Neural cell (in vitro differentiated cells): ENCODE measurements at regions not wholly inside any gene's neighbourhood (a gene's known extent, or its start where the extent isn't known, plus 50 kb on each side); places are given as distances from the start of the nearest gene placed in this dataset.

Experiments
- EP300 ChIP-seq: fragments of 450-650 bp; conservative IDR thresholded peaks from 2 replicates; pipeline ENCODE4 v1.6.1; 2014; ENCODE audit warnings: antibody characterized with exemption, mild to moderate bottlenecking, moderate library complexity; ENCODE audit not compliant: poor library complexity, severe bottlenecking
- EZH2 ChIP-seq: fragments of 200-600, 300-800 bp; shearing (Covaris generic), sonication (generic); IDR thresholded peaks from 2 replicates; pipeline ENCODE4 v1.6.1; 2014; ENCODE audit warnings: antibody characterized with exemption, low read length, borderline replicate concordance, mild to moderate bottlenecking; ENCODE audit not compliant: insufficient read depth, poor library complexity, severe bottlenecking
- MXI1 ChIP-seq: fragments of 450-650 bp; conservative IDR thresholded peaks from 2 replicates; pipeline ENCODE4 v1.6.1; 2014; ENCODE audit warnings: antibody characterized with exemption, mild to moderate bottlenecking; ENCODE audit not compliant: poor library complexity, severe bottlenecking
- POLR2AphosphoS5 ChIP-seq: IDR thresholded peaks from 2 replicates; pipeline ENCODE4 v1.6.1; 2012
- RAD21 ChIP-seq: fragments of 450-650 bp; conservative IDR thresholded peaks from 2 replicates; pipeline ENCODE4 v1.6.1; 2014; ENCODE audit warnings: antibody characterized with exemption, mild to moderate bottlenecking, moderate library complexity
- REST ChIP-seq: IDR thresholded peaks from 2 replicates; pipeline ENCODE4 v1.6.1; 2012; ENCODE audit warnings: borderline replicate concordance
- TAF1 ChIP-seq: IDR thresholded peaks from 2 replicates; pipeline ENCODE4 v1.6.1; 2012; ENCODE audit warnings: low read depth
- TF ChIP-seq, protein P1 (sequence below): fragments of 450-650 bp; IDR thresholded peaks from 2 replicates; pipeline ENCODE4 v1.5.1; 2014; ENCODE audit warnings: antibody characterized with exemption, mild to moderate bottlenecking, moderate library complexity; ENCODE audit not compliant: poor library complexity, severe bottlenecking

- TF ChIP-seq EZH2 (no peak), TAF1 (no peak), RAD21 (no peak), MXI1 (no peak), REST (no peak), POLR2AphosphoS5 (no peak), EP300 (no peak)
- TF ChIP-seq, protein P1, sequence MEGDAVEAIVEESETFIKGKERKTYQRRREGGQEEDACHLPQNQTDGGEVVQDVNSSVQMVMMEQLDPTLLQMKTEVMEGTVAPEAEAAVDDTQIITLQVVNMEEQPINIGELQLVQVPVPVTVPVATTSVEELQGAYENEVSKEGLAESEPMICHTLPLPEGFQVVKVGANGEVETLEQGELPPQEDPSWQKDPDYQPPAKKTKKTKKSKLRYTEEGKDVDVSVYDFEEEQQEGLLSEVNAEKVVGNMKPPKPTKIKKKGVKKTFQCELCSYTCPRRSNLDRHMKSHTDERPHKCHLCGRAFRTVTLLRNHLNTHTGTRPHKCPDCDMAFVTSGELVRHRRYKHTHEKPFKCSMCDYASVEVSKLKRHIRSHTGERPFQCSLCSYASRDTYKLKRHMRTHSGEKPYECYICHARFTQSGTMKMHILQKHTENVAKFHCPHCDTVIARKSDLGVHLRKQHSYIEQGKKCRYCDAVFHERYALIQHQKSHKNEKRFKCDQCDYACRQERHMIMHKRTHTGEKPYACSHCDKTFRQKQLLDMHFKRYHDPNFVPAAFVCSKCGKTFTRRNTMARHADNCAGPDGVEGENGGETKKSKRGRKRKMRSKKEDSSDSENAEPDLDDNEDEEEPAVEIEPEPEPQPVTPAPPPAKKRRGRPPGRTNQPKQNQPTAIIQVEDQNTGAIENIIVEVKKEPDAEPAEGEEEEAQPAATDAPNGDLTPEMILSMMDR, result no peak
These were observed 405.2 kb downstream of the INSC start for GRCh38 chr11:15519911-15520310.
